Upper lobe of left lung (tissue), 6 donors: ENCODE measurements at regions not wholly inside any gene's neighbourhood (a gene's known extent, or its start where the extent isn't known, plus 50 kb on each side); places are given as distances from the start of the nearest gene placed in this dataset.

ENCODE experiments used
- ATAC-seq, 2 donors: fragments of 200-7000 bp; cut with Tn5 transposase; one replicate each; pipeline ENCODE4 v1.9.1; 2022; ENCODE audit warnings: mild to moderate bottlenecking in 2 of 2, moderate library complexity in 2 of 2; ENCODE audit not compliant: low FRiP score in 2 of 2
- DNase-seq, 2 donors: peaks; one replicate each; pipeline ENCODE4 v3.0.0-alpha.2; 2019 to 2020
- H3K27ac ChIP-seq, 4 donors: fragments of 200-600 bp; sonication (generic); one replicate each; pipeline ENCODE4 v1.5.1; 2016 to 2019
- H3K27me3 ChIP-seq, 4 donors: fragments of 200-600 bp; sonication (generic); one replicate each; pipeline ENCODE4 v1.5.1; 2017 to 2019
- H3K36me3 ChIP-seq, 4 donors: fragments of 200-600 bp; sonication (generic); one replicate each; pipeline ENCODE4 v1.5.1; 2016 to 2019
- H3K4me1 ChIP-seq, 4 donors: fragments of 200-600 bp; sonication (generic); one replicate each; pipeline ENCODE4 v1.5.1; 2018 to 2019
- H3K4me3 ChIP-seq, 4 donors: fragments of 200-600 bp; sonication (generic); one replicate each; pipeline ENCODE4 v1.5.1; 2017 to 2019; ENCODE audit warnings: mild to moderate bottlenecking in 2 of 4, moderate library complexity in 1 of 4
- H3K9me3 ChIP-seq, 4 donors: fragments of 200-600 bp; sonication (generic); one replicate each; pipeline ENCODE4 v1.5.1; 2018 to 2019
- EP300 ChIP-seq, 4 donors: sonication (generic); formaldehyde crosslinking; IDR thresholded peaks; one replicate each; pipeline ENCODE4 v1.5.1; 2017; ENCODE audit warnings: antibody characterized with exemption in 4 of 4, control low read depth in 2 of 4
- POLR2A ChIP-seq, 4 donors: fragments of 450-650 bp; IDR thresholded peaks; one replicate each; pipeline ENCODE4 v1.5.1; 2016 to 2017; ENCODE audit warnings: antibody characterized with exemption in 4 of 4, mild to moderate bottlenecking in 2 of 4
- POLR2AphosphoS5 ChIP-seq, 2 donors: sonication (generic); formaldehyde crosslinking; IDR thresholded peaks; one replicate each; pipeline ENCODE4 v1.5.1; 2017; ENCODE audit warnings: antibody characterized with exemption in 2 of 2
- WGBS, 2 donors: methylation state at CpG; one replicate each; pipeline ENCODE4 v1.1.5; 2017 to 2018; 5-methylcytosine and 5-hydroxymethylcytosine counted together
- TF ChIP-seq, protein P1 (sequence below), 6 experiments: fragments of 450-650 bp in 4 of 6; fragments of 200-600 bp in 2 of 6; sonication (generic) in 2 of 6; IDR thresholded peaks; one replicate each; pipeline ENCODE4 v1.5.1; 2016 to 2019; ENCODE audit warnings: antibody characterized with exemption in 6 of 6
- donor health status: DM: no; HTN: no; CAD: no; lungs with moderate emphysema.
- donor health status: DM: no; HTN: yes; CAD: no; lungs with severe emphysema.

DNA sequence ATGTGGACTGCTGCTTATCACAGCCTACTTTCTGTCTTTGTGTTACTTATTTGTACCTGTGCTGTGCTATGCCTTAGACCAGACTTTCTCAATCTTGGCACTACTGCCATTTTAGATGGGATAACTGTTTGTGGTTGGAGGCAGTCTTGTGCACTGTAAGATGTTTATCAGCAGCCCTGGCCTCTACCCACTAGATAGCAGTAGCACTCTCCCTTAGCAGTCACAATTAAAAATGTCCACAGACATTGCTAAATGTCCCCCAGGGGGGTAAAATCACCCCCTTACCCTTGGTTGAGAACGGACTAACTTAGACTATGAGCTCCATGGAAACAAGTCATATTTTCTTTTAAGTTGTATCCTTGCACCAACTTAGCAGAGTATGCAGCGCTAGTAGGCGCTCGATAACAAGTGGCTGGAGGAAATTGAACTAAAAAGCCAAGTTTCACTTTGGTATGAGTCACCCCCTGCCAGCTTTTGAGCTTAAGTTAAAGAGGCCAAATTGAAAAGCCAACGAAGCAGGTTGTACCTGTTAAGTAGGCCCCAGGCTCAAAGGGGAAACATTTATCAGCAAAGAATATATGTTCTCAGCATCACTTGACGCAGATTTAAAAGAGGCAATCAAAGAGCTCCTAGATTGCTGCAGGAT is 304.8 kb upstream of the SORL1-AS1 start:
- peak in 1 of 2 donors; percentile 26 for DNase-seq
- whole genome bisulfite sequencing, 2 donors: 51 to 57% methylated on average over 6 of the region's 6 CpGs
- no peaks in the 10 kb centered on the region for H3K9me3 ChIP-seq
- no peak for ATAC-seq
- H3K4me1 ChIP-seq: no peaks in the 10 kb centered on the region
- no peaks in the 10 kb centered on the region for H3K27me3 ChIP-seq
- TF ChIP-seq EP300 (IDR thresholded peaks at IDR 0.05): no peak
- no peak for TF ChIP-seq POLR2AphosphoS5 (IDR thresholded peaks at IDR 0.05)
- TF ChIP-seq, protein P1, sequence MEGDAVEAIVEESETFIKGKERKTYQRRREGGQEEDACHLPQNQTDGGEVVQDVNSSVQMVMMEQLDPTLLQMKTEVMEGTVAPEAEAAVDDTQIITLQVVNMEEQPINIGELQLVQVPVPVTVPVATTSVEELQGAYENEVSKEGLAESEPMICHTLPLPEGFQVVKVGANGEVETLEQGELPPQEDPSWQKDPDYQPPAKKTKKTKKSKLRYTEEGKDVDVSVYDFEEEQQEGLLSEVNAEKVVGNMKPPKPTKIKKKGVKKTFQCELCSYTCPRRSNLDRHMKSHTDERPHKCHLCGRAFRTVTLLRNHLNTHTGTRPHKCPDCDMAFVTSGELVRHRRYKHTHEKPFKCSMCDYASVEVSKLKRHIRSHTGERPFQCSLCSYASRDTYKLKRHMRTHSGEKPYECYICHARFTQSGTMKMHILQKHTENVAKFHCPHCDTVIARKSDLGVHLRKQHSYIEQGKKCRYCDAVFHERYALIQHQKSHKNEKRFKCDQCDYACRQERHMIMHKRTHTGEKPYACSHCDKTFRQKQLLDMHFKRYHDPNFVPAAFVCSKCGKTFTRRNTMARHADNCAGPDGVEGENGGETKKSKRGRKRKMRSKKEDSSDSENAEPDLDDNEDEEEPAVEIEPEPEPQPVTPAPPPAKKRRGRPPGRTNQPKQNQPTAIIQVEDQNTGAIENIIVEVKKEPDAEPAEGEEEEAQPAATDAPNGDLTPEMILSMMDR (IDR thresholded peaks at IDR 0.05): no peak
- no peak for TF ChIP-seq POLR2A (IDR thresholded peaks at IDR 0.05)
- no peak overlapping the region for H3K27ac ChIP-seq
- H3K36me3 ChIP-seq: no peaks in the 10 kb centered on the region
- no peak overlapping the region for H3K4me3 ChIP-seq

DNA sequence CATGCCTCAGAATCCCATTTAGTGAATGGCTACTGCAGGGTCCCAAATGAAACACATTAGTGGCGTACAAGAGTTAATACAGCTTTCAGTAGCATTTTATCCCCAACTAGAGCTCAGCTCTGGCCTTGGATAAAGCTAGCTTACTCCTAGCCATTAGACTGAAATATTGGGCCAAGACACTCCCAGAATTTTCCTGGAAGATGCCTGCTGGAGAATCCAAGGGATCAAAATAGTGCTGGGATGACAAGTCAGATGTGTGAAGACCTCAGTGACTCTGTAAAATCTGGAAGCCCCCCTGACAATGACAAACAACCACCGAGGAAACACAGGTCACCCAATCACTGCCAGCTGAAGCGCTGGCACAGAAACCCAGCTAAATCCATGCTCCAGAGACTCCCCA is 303.1 kb upstream of the SORL1-AS1 start:
- no peaks in the 10 kb centered on the region for H3K4me1 ChIP-seq
- H3K27ac ChIP-seq: no peak overlapping the region
- TF ChIP-seq EP300 (IDR thresholded peaks at IDR 0.05): no peak
- TF ChIP-seq, protein P1 (IDR thresholded peaks at IDR 0.05): no peak
- no peak for TF ChIP-seq POLR2A (IDR thresholded peaks at IDR 0.05)
- no peak for TF ChIP-seq POLR2AphosphoS5 (IDR thresholded peaks at IDR 0.05)
- no peaks in the 10 kb centered on the region for H3K9me3 ChIP-seq
- no peaks in the 10 kb centered on the region for H3K27me3 ChIP-seq
- no peak for DNase-seq
- ATAC-seq: no peak
- H3K36me3 ChIP-seq: no peaks in the 10 kb centered on the region
- whole genome bisulfite sequencing, 2 donors: 59 to 60% methylated on average over 3 of the region's 3 CpGs
- H3K4me3 ChIP-seq: no peak overlapping the region

DNA sequence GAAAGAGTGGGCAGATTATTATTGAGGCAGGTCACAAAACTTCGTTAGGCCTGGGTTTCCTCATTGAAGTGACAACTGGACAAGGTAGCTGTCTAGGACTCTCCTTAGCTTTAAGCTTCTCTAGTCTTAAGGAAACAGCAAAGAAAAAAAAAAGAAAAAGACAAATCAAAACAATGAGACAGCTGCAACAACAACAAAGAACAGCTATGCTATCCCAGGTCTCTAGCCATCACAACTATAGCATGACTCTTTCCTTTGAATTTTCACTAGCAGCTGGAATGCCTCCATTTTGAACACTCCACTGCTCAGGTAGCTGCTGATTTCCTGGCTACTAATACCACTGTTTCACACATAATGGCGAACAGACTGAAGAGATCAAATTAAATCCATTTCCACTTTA is 302.4 kb upstream of the SORL1-AS1 start:
- 86 to 97% methylated on average over 2 of the region's 2 CpGs for WGBS, 2 donors
- no peak for ATAC-seq
- no peaks in the 10 kb centered on the region for H3K36me3 ChIP-seq
- no peak for DNase-seq
- no peaks in the 10 kb centered on the region for H3K9me3 ChIP-seq
- H3K27me3 ChIP-seq: no peaks in the 10 kb centered on the region
- TF ChIP-seq POLR2A (IDR thresholded peaks at IDR 0.05): no peak
- TF ChIP-seq, protein P1 (IDR thresholded peaks at IDR 0.05): no peak
- TF ChIP-seq EP300 (IDR thresholded peaks at IDR 0.05): no peak
- TF ChIP-seq POLR2AphosphoS5 (IDR thresholded peaks at IDR 0.05): no peak
- no peaks in the 10 kb centered on the region for H3K4me1 ChIP-seq
- H3K4me3 ChIP-seq: no peak overlapping the region
- no peak overlapping the region for H3K27ac ChIP-seq

DNA sequence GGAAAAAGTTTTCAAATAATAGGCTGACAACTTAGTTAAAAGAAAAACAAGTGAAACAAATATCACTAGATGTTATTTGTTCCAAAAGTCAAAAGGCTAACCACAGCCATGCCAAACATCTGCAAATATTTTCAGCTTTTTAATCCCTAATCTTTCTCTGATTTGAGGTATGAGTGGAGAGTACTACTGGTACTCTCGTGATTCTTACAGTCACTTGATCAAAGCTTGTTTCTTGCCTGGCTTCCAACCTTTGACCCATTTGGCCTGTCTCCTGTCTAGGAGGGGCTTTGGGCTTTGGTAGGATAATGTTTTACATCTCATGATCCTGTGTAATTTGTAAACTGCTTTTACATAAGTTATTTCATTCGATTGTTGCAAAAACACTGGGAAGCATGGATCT is 301.8 kb upstream of the SORL1-AS1 start:
- Histone ChIP-seq H3K27me3 (no peaks in the 10 kb centered on the region), H3K4me1 (no peaks in the 10 kb centered on the region), H3K4me3 (no peak overlapping the region), H3K9me3 (no peaks in the 10 kb centered on the region), H3K36me3 (no peaks in the 10 kb centered on the region), H3K27ac (no peak overlapping the region)
- ATAC-seq: no peak
- DNase-seq: no peak
- no peak for TF ChIP-seq POLR2A (IDR thresholded peaks at IDR 0.05)
- TF ChIP-seq EP300 (IDR thresholded peaks at IDR 0.05): no peak
- no peak for TF ChIP-seq POLR2AphosphoS5 (IDR thresholded peaks at IDR 0.05)
- TF ChIP-seq, protein P1 (IDR thresholded peaks at IDR 0.05): no peak
- WGBS, 2 donors: 50 to 67% methylated on average over 2 of the region's 2 CpGs

DNA sequence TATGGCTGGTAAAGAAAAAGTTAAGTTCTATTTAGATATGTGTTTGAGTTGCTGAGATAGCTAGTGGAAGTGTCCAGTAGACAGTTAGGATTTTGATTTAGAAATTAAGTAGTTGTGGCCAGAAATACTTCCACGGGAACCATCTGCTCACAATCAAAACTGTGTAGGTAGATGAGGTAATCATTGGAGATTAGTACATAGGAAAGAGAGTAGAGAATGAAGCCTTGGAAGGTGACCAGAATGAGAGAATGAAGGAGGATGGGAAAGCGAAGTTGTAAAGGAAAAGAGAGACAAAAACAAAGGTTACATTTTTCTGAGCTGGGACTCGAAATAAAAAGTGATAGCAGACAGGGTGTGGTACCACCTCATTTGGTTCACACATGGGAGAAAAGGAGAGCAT is 296.9 kb upstream of the SORL1-AS1 start:
- no peak overlapping the region for H3K4me3 ChIP-seq
- no peak for TF ChIP-seq POLR2A (IDR thresholded peaks at IDR 0.05)
- TF ChIP-seq EP300 (IDR thresholded peaks at IDR 0.05): no peak
- no peak for TF ChIP-seq POLR2AphosphoS5 (IDR thresholded peaks at IDR 0.05)
- TF ChIP-seq, protein P1 (IDR thresholded peaks at IDR 0.05): no peak
- no peak for DNase-seq
- H3K4me1 ChIP-seq: no peaks in the 10 kb centered on the region
- no peaks in the 10 kb centered on the region for H3K9me3 ChIP-seq
- WGBS, 2 donors: 75% methylated on average over 3 of the region's 3 CpGs
- no peak for ATAC-seq
- no peaks in the 10 kb centered on the region for H3K36me3 ChIP-seq
- H3K27ac ChIP-seq: no peak overlapping the region
- no peaks in the 10 kb centered on the region for H3K27me3 ChIP-seq
